ENCODE measurements at regions not wholly inside any gene's neighbourhood (a gene's known extent, or its start where the extent isn't known, plus 50 kb on each side); places are given as distances from the start of the nearest gene placed in this dataset.

- Histone ChIP-seq H3K27me3 (peaks cover 70% of the 10 kb centered on the region), H3K9me3 (no peaks in the 10 kb centered on the region), H3K36me3 (no peaks in the 10 kb centered on the region), H3K4me3 (ENCODE audit: low read depth in 1 of 2, low read length in 1 of 2) (no peak overlapping the region), H3K4me1 (ENCODE audit: control insufficient read depth in 1 of 2, insufficient read depth in 1 of 2, low read depth in 1 of 2, low read length in 1 of 2) (peaks cover 0 to 10% of the 10 kb centered on the region in 2 experiments), H3K27ac (no peak overlapping the region)
- no peak for TF ChIP-seq CTCF (IDR thresholded peaks at IDR 0.05)
These were observed 50.2 kb upstream of the CDK1 start for GRCh38 chr10:60728056-60728455.

GRCh38 chr10:60726257-60726656 lies 52.0 kb upstream of the CDK1 start:
- no peak overlapping the region for H3K27ac ChIP-seq
- TF ChIP-seq CTCF (IDR thresholded peaks at IDR 0.05), result no peak
- H3K9me3 ChIP-seq, result no peaks in the 10 kb centered on the region
- H3K4me3 ChIP-seq (ENCODE audit: low read depth in 1 of 2, low read length in 1 of 2), result no peak overlapping the region
- no peaks in the 10 kb centered on the region for H3K4me1 ChIP-seq (ENCODE audit: control insufficient read depth in 1 of 2, insufficient read depth in 1 of 2, low read depth in 1 of 2, low read length in 1 of 2)
- H3K36me3 ChIP-seq, result no peaks in the 10 kb centered on the region
- H3K27me3 ChIP-seq, result peaks cover 52% of the 10 kb centered on the region

GRCh38 chr10:60722623-60723022 lies 55.7 kb upstream of the CDK1 start:
- Histone ChIP-seq H3K9me3 (no peaks in the 10 kb centered on the region), H3K4me3 (ENCODE audit: low read depth in 1 of 2, low read length in 1 of 2) (no peak overlapping the region), H3K4me1 (ENCODE audit: control insufficient read depth in 1 of 2, insufficient read depth in 1 of 2, low read depth in 1 of 2, low read length in 1 of 2) (no peaks in the 10 kb centered on the region), H3K27ac (no peak overlapping the region), H3K36me3 (no peaks in the 10 kb centered on the region), H3K27me3 (peaks cover 17% of the 10 kb centered on the region)
- TF ChIP-seq CTCF (IDR thresholded peaks at IDR 0.05), result no peak

GRCh38 chr10:60719721-60720120 lies 58.6 kb upstream of the CDK1 start:
- Histone ChIP-seq H3K27me3 (no peaks in the 10 kb centered on the region), H3K4me3 (ENCODE audit: low read depth in 1 of 2, low read length in 1 of 2) (no peak overlapping the region), H3K9me3 (no peaks in the 10 kb centered on the region), H3K4me1 (ENCODE audit: control insufficient read depth in 1 of 2, insufficient read depth in 1 of 2, low read depth in 1 of 2, low read length in 1 of 2) (no peaks in the 10 kb centered on the region), H3K27ac (no peak overlapping the region), H3K36me3 (no peaks in the 10 kb centered on the region)
- TF ChIP-seq CTCF (IDR thresholded peaks at IDR 0.05), result no peak

GRCh38 chr10:60718886-60719285 lies 59.4 kb upstream of the CDK1 start:
- Histone ChIP-seq H3K4me3 (ENCODE audit: low read depth in 1 of 2, low read length in 1 of 2) (no peak overlapping the region), H3K36me3 (no peaks in the 10 kb centered on the region), H3K9me3 (no peaks in the 10 kb centered on the region), H3K27ac (no peak overlapping the region), H3K4me1 (ENCODE audit: control insufficient read depth in 1 of 2, insufficient read depth in 1 of 2, low read depth in 1 of 2, low read length in 1 of 2) (no peaks in the 10 kb centered on the region), H3K27me3 (no peaks in the 10 kb centered on the region)
- TF ChIP-seq CTCF (IDR thresholded peaks at IDR 0.05), result no peak

GRCh38 chr10:60717852-60718251 lies 60.4 kb upstream of the CDK1 start:
- H3K9me3 ChIP-seq, result no peaks in the 10 kb centered on the region
- H3K36me3 ChIP-seq, result no peaks in the 10 kb centered on the region
- H3K4me1 ChIP-seq (ENCODE audit: control insufficient read depth in 1 of 2, insufficient read depth in 1 of 2, low read depth in 1 of 2, low read length in 1 of 2), result no peaks in the 10 kb centered on the region
- H3K4me3 ChIP-seq (ENCODE audit: low read depth in 1 of 2, low read length in 1 of 2), result no peak overlapping the region
- no peaks in the 10 kb centered on the region for H3K27me3 ChIP-seq
- TF ChIP-seq CTCF (IDR thresholded peaks at IDR 0.05), result no peak
- no peak overlapping the region for H3K27ac ChIP-seq
